GM12878 (cell line): ENCODE measurements at regions not wholly inside any gene's neighbourhood (a gene's known extent, or its start where the extent isn't known, plus 50 kb on each side); places are given as distances from the start of the nearest gene placed in this dataset.

Experiments used
- JUNB ChIP-seq: IDR thresholded peaks from 2 replicates; pipeline ENCODE4 v1.6.1; 2016; ENCODE audit warnings: antibody characterized with exemption, mild to moderate bottlenecking
- SMC3 ChIP-seq: IDR thresholded peaks from 2 replicates; pipeline ENCODE4 v1.6.1; 2011; ENCODE audit warnings: low read length, improper control_type of control experiment, borderline replicate concordance
- STAT3 ChIP-seq: IDR thresholded peaks from 2 replicates; pipeline ENCODE4 v1.6.1; 2011; ENCODE audit warnings: low read depth, low read length, improper control_type of control experiment
- ZNF217 ChIP-seq: fragments of 450-650 bp; IDR thresholded peaks from 2 replicates; pipeline ENCODE4 v1.6.1; 2017; ENCODE audit warnings: antibody characterized with exemption, mild to moderate bottlenecking
- ZNF622 ChIP-seq: fragments of 450-650 bp; IDR thresholded peaks from 2 replicates; pipeline ENCODE4 v1.6.1; 2017; ENCODE audit warnings: mild to moderate bottlenecking, inconsistent platforms
- TF ChIP-seq, protein P1 (sequence below): fragments of 450-650 bp; IDR thresholded peaks from 2 replicates; pipeline ENCODE4 v1.6.1; 2018; ENCODE audit warnings: mild to moderate bottlenecking, low read depth, moderate library complexity; ENCODE audit not compliant: partially characterized antibody
- TF ChIP-seq, protein P2 (sequence below): fragments of 450-650 bp; IDR thresholded peaks from 2 replicates; pipeline ENCODE4 v1.6.1; 2016; ENCODE audit warnings: mild to moderate bottlenecking
- TF ChIP-seq, protein P3 (sequence below): fragments of 450-650 bp; IDR thresholded peaks from 2 replicates; pipeline ENCODE4 v1.6.1; 2017; ENCODE audit warnings: mild to moderate bottlenecking, moderate library complexity
- TF ChIP-seq, protein P4 (sequence below): fragments of 450-650 bp; formaldehyde crosslinking; IDR thresholded peaks from 2 replicates; pipeline ENCODE4 v1.4.0; 2022; ENCODE audit warnings: mild to moderate bottlenecking, moderate library complexity
- TF ChIP-seq, protein P5 (sequence below): fragments of 450-650 bp; IDR thresholded peaks from 2 replicates; pipeline ENCODE4 v1.6.1; 2017; ENCODE audit warnings: mild to moderate bottlenecking, low read depth, inconsistent platforms; ENCODE audit not compliant: poor library complexity, severe bottlenecking

DNA sequence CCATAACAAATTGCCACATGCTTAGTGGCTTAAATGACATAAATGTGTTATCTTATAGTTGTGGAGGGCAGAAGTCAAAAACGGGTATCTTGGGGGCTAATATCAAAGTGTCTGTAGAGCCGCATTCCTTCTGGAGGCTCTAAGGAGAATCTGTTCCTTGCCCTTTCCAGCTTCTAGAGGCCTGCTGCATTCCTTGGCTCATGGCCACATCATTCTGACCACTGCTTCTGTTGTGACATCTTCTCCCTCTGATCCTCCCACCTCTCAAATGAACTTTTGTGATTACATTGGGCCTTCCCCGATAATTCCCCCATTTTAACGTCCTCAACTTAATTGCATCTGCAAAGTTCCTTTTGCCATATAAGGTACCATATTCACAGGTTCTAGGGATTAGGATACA, 76.1 kb downstream of the CYP26A1 start (continued):
- TF ChIP-seq, protein P1, sequence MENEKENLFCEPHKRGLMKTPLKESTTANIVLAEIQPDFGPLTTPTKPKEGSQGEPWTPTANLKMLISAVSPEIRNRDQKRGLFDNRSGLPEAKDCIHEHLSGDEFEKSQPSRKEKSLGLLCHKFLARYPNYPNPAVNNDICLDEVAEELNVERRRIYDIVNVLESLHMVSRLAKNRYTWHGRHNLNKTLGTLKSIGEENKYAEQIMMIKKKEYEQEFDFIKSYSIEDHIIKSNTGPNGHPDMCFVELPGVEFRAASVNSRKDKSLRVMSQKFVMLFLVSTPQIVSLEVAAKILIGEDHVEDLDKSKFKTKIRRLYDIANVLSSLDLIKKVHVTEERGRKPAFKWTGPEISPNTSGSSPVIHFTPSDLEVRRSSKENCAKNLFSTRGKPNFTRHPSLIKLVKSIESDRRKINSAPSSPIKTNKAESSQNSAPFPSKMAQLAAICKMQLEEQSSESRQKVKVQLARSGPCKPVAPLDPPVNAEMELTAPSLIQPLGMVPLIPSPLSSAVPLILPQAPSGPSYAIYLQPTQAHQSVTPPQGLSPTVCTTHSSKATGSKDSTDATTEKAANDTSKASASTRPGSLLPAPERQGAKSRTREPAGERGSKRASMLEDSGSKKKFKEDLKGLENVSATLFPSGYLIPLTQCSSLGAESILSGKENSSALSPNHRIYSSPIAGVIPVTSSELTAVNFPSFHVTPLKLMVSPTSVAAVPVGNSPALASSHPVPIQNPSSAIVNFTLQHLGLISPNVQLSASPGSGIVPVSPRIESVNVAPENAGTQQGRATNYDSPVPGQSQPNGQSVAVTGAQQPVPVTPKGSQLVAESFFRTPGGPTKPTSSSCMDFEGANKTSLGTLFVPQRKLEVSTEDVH = no peak
- TF ChIP-seq ZNF217 (no peak), ZNF622 (no peak), JUNB (no peak), STAT3 (no peak), SMC3 (no peak)
- TF ChIP-seq, protein P2, sequence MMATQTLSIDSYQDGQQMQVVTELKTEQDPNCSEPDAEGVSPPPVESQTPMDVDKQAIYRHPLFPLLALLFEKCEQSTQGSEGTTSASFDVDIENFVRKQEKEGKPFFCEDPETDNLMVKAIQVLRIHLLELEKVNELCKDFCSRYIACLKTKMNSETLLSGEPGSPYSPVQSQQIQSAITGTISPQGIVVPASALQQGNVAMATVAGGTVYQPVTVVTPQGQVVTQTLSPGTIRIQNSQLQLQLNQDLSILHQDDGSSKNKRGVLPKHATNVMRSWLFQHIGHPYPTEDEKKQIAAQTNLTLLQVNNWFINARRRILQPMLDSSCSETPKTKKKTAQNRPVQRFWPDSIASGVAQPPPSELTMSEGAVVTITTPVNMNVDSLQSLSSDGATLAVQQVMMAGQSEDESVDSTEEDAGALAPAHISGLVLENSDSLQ = no peak
- TF ChIP-seq, protein P3, sequence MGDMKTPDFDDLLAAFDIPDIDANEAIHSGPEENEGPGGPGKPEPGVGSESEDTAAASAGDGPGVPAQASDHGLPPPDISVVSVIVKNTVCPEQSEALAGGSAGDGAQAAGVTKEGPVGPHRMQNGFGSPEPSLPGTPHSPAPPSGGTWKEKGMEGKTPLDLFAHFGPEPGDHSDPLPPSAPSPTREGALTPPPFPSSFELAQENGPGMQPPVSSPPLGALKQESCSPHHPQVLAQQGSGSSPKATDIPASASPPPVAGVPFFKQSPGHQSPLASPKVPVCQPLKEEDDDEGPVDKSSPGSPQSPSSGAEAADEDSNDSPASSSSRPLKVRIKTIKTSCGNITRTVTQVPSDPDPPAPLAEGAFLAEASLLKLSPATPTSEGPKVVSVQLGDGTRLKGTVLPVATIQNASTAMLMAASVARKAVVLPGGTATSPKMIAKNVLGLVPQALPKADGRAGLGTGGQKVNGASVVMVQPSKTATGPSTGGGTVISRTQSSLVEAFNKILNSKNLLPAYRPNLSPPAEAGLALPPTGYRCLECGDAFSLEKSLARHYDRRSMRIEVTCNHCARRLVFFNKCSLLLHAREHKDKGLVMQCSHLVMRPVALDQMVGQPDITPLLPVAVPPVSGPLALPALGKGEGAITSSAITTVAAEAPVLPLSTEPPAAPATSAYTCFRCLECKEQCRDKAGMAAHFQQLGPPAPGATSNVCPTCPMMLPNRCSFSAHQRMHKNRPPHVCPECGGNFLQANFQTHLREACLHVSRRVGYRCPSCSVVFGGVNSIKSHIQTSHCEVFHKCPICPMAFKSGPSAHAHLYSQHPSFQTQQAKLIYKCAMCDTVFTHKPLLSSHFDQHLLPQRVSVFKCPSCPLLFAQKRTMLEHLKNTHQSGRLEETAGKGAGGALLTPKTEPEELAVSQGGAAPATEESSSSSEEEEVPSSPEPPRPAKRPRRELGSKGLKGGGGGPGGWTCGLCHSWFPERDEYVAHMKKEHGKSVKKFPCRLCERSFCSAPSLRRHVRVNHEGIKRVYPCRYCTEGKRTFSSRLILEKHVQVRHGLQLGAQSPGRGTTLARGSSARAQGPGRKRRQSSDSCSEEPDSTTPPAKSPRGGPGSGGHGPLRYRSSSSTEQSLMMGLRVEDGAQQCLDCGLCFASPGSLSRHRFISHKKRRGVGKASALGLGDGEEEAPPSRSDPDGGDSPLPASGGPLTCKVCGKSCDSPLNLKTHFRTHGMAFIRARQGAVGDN = no peak
- TF ChIP-seq, protein P4, sequence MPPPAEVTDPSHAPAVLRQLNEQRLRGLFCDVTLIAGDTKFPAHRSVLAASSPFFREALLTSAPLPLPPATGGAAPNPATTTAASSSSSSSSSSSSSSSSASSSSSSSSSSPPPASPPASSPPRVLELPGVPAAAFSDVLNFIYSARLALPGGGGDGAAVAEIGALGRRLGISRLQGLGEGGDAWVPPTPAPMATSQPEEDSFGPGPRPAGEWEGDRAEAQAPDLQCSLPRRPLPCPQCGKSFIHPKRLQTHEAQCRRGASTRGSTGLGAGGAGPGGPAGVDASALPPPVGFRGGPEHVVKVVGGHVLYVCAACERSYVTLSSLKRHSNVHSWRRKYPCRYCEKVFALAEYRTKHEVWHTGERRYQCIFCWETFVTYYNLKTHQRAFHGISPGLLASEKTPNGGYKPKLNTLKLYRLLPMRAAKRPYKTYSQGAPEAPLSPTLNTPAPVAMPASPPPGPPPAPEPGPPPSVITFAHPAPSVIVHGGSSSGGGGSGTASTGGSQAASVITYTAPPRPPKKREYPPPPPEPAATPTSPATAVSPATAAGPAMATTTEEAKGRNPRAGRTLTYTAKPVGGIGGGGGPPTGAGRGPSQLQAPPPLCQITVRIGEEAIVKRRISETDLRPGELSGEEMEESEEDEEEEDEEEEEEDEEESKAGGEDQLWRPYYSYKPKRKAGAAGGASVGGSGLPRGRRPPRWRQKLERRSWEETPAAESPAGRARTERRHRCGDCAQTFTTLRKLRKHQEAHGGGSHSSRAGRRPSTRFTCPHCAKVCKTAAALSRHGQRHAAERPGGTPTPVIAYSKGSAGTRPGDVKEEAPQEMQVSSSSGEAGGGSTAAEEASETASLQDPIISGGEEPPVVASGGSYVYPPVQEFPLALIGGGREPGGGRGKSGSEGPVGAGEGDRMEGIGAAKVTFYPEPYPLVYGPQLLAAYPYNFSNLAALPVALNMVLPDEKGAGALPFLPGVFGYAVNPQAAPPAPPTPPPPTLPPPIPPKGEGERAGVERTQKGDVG (CRISPR knock-in tag) = no peak
- TF ChIP-seq, protein P5, sequence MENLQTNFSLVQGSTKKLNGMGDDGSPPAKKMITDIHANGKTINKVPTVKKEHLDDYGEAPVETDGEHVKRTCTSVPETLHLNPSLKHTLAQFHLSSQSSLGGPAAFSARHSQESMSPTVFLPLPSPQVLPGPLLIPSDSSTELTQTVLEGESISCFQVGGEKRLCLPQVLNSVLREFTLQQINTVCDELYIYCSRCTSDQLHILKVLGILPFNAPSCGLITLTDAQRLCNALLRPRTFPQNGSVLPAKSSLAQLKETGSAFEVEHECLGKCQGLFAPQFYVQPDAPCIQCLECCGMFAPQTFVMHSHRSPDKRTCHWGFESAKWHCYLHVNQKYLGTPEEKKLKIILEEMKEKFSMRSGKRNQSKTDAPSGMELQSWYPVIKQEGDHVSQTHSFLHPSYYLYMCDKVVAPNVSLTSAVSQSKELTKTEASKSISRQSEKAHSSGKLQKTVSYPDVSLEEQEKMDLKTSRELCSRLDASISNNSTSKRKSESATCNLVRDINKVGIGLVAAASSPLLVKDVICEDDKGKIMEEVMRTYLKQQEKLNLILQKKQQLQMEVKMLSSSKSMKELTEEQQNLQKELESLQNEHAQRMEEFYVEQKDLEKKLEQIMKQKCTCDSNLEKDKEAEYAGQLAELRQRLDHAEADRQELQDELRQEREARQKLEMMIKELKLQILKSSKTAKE = no peak
